ENCODE measurements at regions not wholly inside any gene's neighbourhood (a gene's known extent, or its start where the extent isn't known, plus 50 kb on each side); places are given as distances from the start of the nearest gene placed in this dataset.
"Not testable (repeated sequence)": the region's sequence is repeated elsewhere in the genome, so short reads cannot be mapped to it uniquely, and the experiment has no call there.

- H3K4me3 ChIP-seq (ENCODE audit: control insufficient read depth in 1 of 7, extremely low read depth in 1 of 7, insufficient read depth in 4 of 7, low read depth in 2 of 7, low read length in 6 of 7); H3K27ac ChIP-seq (ENCODE audit: insufficient read depth in 1 of 2, low read depth in 1 of 2, low read length in 2 of 2, poor library complexity in 1 of 2, severe bottlenecking in 2 of 2); POLR2A ChIA-PET; DNase-seq; H3K27me3 ChIP-seq (replicated peaks in 2 of 5; ENCODE audit: control insufficient read depth in 4 of 5, insufficient read depth in 5 of 5, low read length in 4 of 5); H3K9me3 ChIP-seq (ENCODE audit: control extremely low read depth in 1 of 5, control insufficient read depth in 4 of 5, insufficient read depth in 2 of 5, low read depth in 1 of 5, low read length in 4 of 5); H3K4me1 ChIP-seq (ENCODE audit: control extremely low read depth in 1 of 4, control insufficient read depth in 4 of 4, insufficient read depth in 4 of 4, low read length in 3 of 4); H3K36me3 ChIP-seq (ENCODE audit: control insufficient read depth in 4 of 4, insufficient read depth in 4 of 4, low read length in 3 of 4): not testable (repeated sequence)
- CTCF ChIA-PET, result interaction anchor here (1.0 kb wide), 1 partner anchor 14 kb away, joined by 3 read pairs; no protein-coding TSS in a partner anchor
- WGBS (ENCODE audit: insufficient coverage), result 0% methylated on average over 1 of the region's 3 CpGs
Observed at GRCh38 chr4:10388146-10388545, 69.1 kb downstream of the ZNF518B start.

GRCh38 chr4:10385994-10386394 is 71.2 kb downstream of the ZNF518B start:
- no peak overlapping the region for H3K27ac ChIP-seq (ENCODE audit: insufficient read depth in 1 of 2, low read depth in 1 of 2, low read length in 2 of 2, poor library complexity in 1 of 2, severe bottlenecking in 2 of 2)
- H3K36me3 ChIP-seq (ENCODE audit: control insufficient read depth in 4 of 4, insufficient read depth in 4 of 4, low read length in 3 of 4), result no peaks in the 10 kb centered on the region
- ChIA-PET CTCF (no interaction called here), POLR2A (no interaction called here)
- peaks cover 0 to 1% (median 0%) of the 10 kb centered on the region in 5 experiments for H3K27me3 ChIP-seq (replicated peaks in 2 of 5; ENCODE audit: control insufficient read depth in 4 of 5, insufficient read depth in 5 of 5, low read length in 4 of 5)
- H3K4me1 ChIP-seq (ENCODE audit: control extremely low read depth in 1 of 4, control insufficient read depth in 4 of 4, insufficient read depth in 4 of 4, low read length in 3 of 4), result no peaks in the 10 kb centered on the region
- H3K9me3 ChIP-seq (ENCODE audit: control extremely low read depth in 1 of 5, control insufficient read depth in 4 of 5, insufficient read depth in 2 of 5, low read depth in 1 of 5, low read length in 4 of 5), result peaks cover 0 to 5% (median 0%) of the 10 kb centered on the region in 5 experiments
- DNase-seq, result peak in 2 of 3 donors; percentile 7 to 9
- WGBS (ENCODE audit: insufficient coverage), result 92% methylated on average over 2 of the region's 3 CpGs
- H3K4me3 ChIP-seq (ENCODE audit: control insufficient read depth in 1 of 7, extremely low read depth in 1 of 7, insufficient read depth in 4 of 7, low read depth in 2 of 7, low read length in 6 of 7), result no peak overlapping the region

- Histone ChIP-seq H3K27me3 (replicated peaks in 2 of 5; ENCODE audit: control insufficient read depth in 4 of 5, insufficient read depth in 5 of 5, low read length in 4 of 5) (peaks cover 0 to 1% (median 0%) of the 10 kb centered on the region in 5 experiments), H3K4me3 (ENCODE audit: control insufficient read depth in 1 of 7, extremely low read depth in 1 of 7, insufficient read depth in 4 of 7, low read depth in 2 of 7, low read length in 6 of 7) (no peak overlapping the region), H3K36me3 (ENCODE audit: control insufficient read depth in 4 of 4, insufficient read depth in 4 of 4, low read length in 3 of 4) (no peaks in the 10 kb centered on the region), H3K9me3 (ENCODE audit: control extremely low read depth in 1 of 5, control insufficient read depth in 4 of 5, insufficient read depth in 2 of 5, low read depth in 1 of 5, low read length in 4 of 5) (no peaks in the 10 kb centered on the region), H3K27ac (ENCODE audit: insufficient read depth in 1 of 2, low read depth in 1 of 2, low read length in 2 of 2, poor library complexity in 1 of 2, severe bottlenecking in 2 of 2) (no peak overlapping the region), H3K4me1 (ENCODE audit: control extremely low read depth in 1 of 4, control insufficient read depth in 4 of 4, insufficient read depth in 4 of 4, low read length in 3 of 4) (no peaks in the 10 kb centered on the region)
- ChIA-PET CTCF (no interaction called here), POLR2A (no interaction called here)
- DNase-seq, result no peak
- WGBS (ENCODE audit: insufficient coverage), result no CpG with 5 or more reads among the region's 1 CpG
Observed at GRCh38 chr4:10384974-10385373, 72.3 kb downstream of the ZNF518B start.

GRCh38 chr4:10383417-10383816 is 73.8 kb downstream of the ZNF518B start:
- no peaks in the 10 kb centered on the region for H3K4me1 ChIP-seq (ENCODE audit: control extremely low read depth in 1 of 4, control insufficient read depth in 4 of 4, insufficient read depth in 4 of 4, low read length in 3 of 4)
- ChIA-PET POLR2A (no interaction called here), CTCF (no interaction called here)
- no peak overlapping the region for H3K27ac ChIP-seq (ENCODE audit: insufficient read depth in 1 of 2, low read depth in 1 of 2, low read length in 2 of 2, poor library complexity in 1 of 2, severe bottlenecking in 2 of 2)
- H3K27me3 ChIP-seq (replicated peaks in 2 of 5; ENCODE audit: control insufficient read depth in 4 of 5, insufficient read depth in 5 of 5, low read length in 4 of 5), result peaks cover 0 to 1% (median 0%) of the 10 kb centered on the region in 5 experiments
- H3K4me3 ChIP-seq (ENCODE audit: control insufficient read depth in 1 of 7, extremely low read depth in 1 of 7, insufficient read depth in 4 of 7, low read depth in 2 of 7, low read length in 6 of 7), result no peak overlapping the region
- WGBS (ENCODE audit: insufficient coverage), result no CpG with 5 or more reads among the region's 3 CpGs
- H3K36me3 ChIP-seq (ENCODE audit: control insufficient read depth in 4 of 4, insufficient read depth in 4 of 4, low read length in 3 of 4), result no peaks in the 10 kb centered on the region
- no peak for DNase-seq
- H3K9me3 ChIP-seq (ENCODE audit: control extremely low read depth in 1 of 5, control insufficient read depth in 4 of 5, insufficient read depth in 2 of 5, low read depth in 1 of 5, low read length in 4 of 5), result no peaks in the 10 kb centered on the region

GRCh38 chr4:10382171-10382570 is 75.1 kb downstream of the ZNF518B start:
- H3K27me3 ChIP-seq (replicated peaks in 2 of 5; ENCODE audit: control insufficient read depth in 4 of 5, insufficient read depth in 5 of 5, low read length in 4 of 5); H3K36me3 ChIP-seq (ENCODE audit: control insufficient read depth in 4 of 4, insufficient read depth in 4 of 4, low read length in 3 of 4); POLR2A ChIA-PET; H3K9me3 ChIP-seq (ENCODE audit: control extremely low read depth in 1 of 5, control insufficient read depth in 4 of 5, insufficient read depth in 2 of 5, low read depth in 1 of 5, low read length in 4 of 5); CTCF ChIA-PET; H3K27ac ChIP-seq (ENCODE audit: insufficient read depth in 1 of 2, low read depth in 1 of 2, low read length in 2 of 2, poor library complexity in 1 of 2, severe bottlenecking in 2 of 2); DNase-seq; H3K4me1 ChIP-seq (ENCODE audit: control extremely low read depth in 1 of 4, control insufficient read depth in 4 of 4, insufficient read depth in 4 of 4, low read length in 3 of 4); H3K4me3 ChIP-seq (ENCODE audit: control insufficient read depth in 1 of 7, extremely low read depth in 1 of 7, insufficient read depth in 4 of 7, low read depth in 2 of 7, low read length in 6 of 7): not testable (repeated sequence)
- WGBS (ENCODE audit: insufficient coverage), result 100% methylated on average over 1 of the region's 1 CpG

- no peaks in the 10 kb centered on the region for H3K9me3 ChIP-seq (ENCODE audit: control extremely low read depth in 1 of 5, control insufficient read depth in 4 of 5, insufficient read depth in 2 of 5, low read depth in 1 of 5, low read length in 4 of 5)
- DNase-seq, result no peak
- peaks cover 0 to 8% (median 0%) of the 10 kb centered on the region in 5 experiments for H3K27me3 ChIP-seq (replicated peaks in 2 of 5; ENCODE audit: control insufficient read depth in 4 of 5, insufficient read depth in 5 of 5, low read length in 4 of 5)
- CTCF ChIA-PET, result interaction anchor here (0.6 kb wide), 1 partner anchor 1994 kb away, joined by 3 read pairs; no protein-coding TSS in a partner anchor
- H3K36me3 ChIP-seq (ENCODE audit: control insufficient read depth in 4 of 4, insufficient read depth in 4 of 4, low read length in 3 of 4), result no peaks in the 10 kb centered on the region
- POLR2A ChIA-PET, result no interaction called here
- H3K4me1 ChIP-seq (ENCODE audit: control extremely low read depth in 1 of 4, control insufficient read depth in 4 of 4, insufficient read depth in 4 of 4, low read length in 3 of 4), result no peaks in the 10 kb centered on the region
- H3K4me3 ChIP-seq (ENCODE audit: control insufficient read depth in 1 of 7, extremely low read depth in 1 of 7, insufficient read depth in 4 of 7, low read depth in 2 of 7, low read length in 6 of 7), result no peak overlapping the region
- WGBS (ENCODE audit: insufficient coverage), result 83% methylated on average over 2 of the region's 4 CpGs
- no peak overlapping the region for H3K27ac ChIP-seq (ENCODE audit: insufficient read depth in 1 of 2, low read depth in 1 of 2, low read length in 2 of 2, poor library complexity in 1 of 2, severe bottlenecking in 2 of 2)
Observed at GRCh38 chr4:10381146-10381545, 76.1 kb downstream of the ZNF518B start.

- no peaks in the 10 kb centered on the region for H3K9me3 ChIP-seq (ENCODE audit: control extremely low read depth in 1 of 5, control insufficient read depth in 4 of 5, insufficient read depth in 2 of 5, low read depth in 1 of 5, low read length in 4 of 5)
- no peaks in the 10 kb centered on the region for H3K36me3 ChIP-seq (ENCODE audit: control insufficient read depth in 4 of 4, insufficient read depth in 4 of 4, low read length in 3 of 4)
- no peak overlapping the region for H3K27ac ChIP-seq (ENCODE audit: insufficient read depth in 1 of 2, low read depth in 1 of 2, low read length in 2 of 2, poor library complexity in 1 of 2, severe bottlenecking in 2 of 2)
- peaks cover 0 to 8% (median 0%) of the 10 kb centered on the region in 5 experiments for H3K27me3 ChIP-seq (replicated peaks in 2 of 5; ENCODE audit: control insufficient read depth in 4 of 5, insufficient read depth in 5 of 5, low read length in 4 of 5)
- H3K4me3 ChIP-seq (ENCODE audit: control insufficient read depth in 1 of 7, extremely low read depth in 1 of 7, insufficient read depth in 4 of 7, low read depth in 2 of 7, low read length in 6 of 7), result no peak overlapping the region
- H3K4me1 ChIP-seq (ENCODE audit: control extremely low read depth in 1 of 4, control insufficient read depth in 4 of 4, insufficient read depth in 4 of 4, low read length in 3 of 4), result no peaks in the 10 kb centered on the region
- peak in 2 of 3 donors; percentile 10 to 11 for DNase-seq
- POLR2A ChIA-PET, result no interaction called here
- CTCF ChIA-PET, result interaction anchor here (0.6 kb wide), 1 partner anchor 1995 kb away, joined by 3 read pairs; no protein-coding TSS in a partner anchor
- WGBS (ENCODE audit: insufficient coverage), result no CpG with 5 or more reads among the region's 1 CpG
Observed at GRCh38 chr4:10380735-10381134, 76.5 kb downstream of the ZNF518B start.
